Hippocampal formation (tissue), 2 donors: ENCODE measurements at regions not wholly inside any gene's neighbourhood (a gene's known extent, or its start where the extent isn't known, plus 50 kb on each side); places are given as distances from the start of the nearest gene placed in this dataset.
A peak's percentile ranks its signal among the peaks of the same experiment; 100 is the strongest.

Experiments
- DNase-seq, 2 donors: peaks; one replicate each; lab custom pipeline; 2025; lab: John Stamatoyannopoulos, UW

- DNase-seq = peak in 1 of 2 donors; percentile 31
Observed at GRCh38 chr7:95718577-95719410, 53.6 kb upstream of the DYNC1I1 start.

GRCh38 chr7:95716357-95717122 is 55.8 kb upstream of the DYNC1I1 start:
- DNase-seq = no peak

GRCh38 chr7:95715274-95715673 is 57.1 kb upstream of the DYNC1I1 start:
- DNase-seq = no peak

GRCh38 chr7:95710711-95711110 is 61.6 kb upstream of the DYNC1I1 start:
- DNase-seq = no peak

GRCh38 chr7:95700917-95701316 is 71.4 kb upstream of the DYNC1I1 start:
- DNase-seq = no peak

GRCh38 chr7:95694334-95694733 is 78.0 kb upstream of the DYNC1I1 start:
- DNase-seq = no peak

- DNase-seq = no peak
Observed at GRCh38 chr7:95693551-95694333, 78.6 kb upstream of the DYNC1I1 start.

GRCh38 chr7:95691464-95691863 is 80.9 kb upstream of the DYNC1I1 start:
- DNase-seq = no peak

GRCh38 chr7:95690367-95690947 is 81.9 kb upstream of the DYNC1I1 start:
- peak; percentile 18 to 60 for DNase-seq

GRCh38 chr7:95688931-95689495 is 83.3 kb upstream of the DYNC1I1 start:
- no peak for DNase-seq

- DNase-seq = peak; percentile 21 to 49
Observed at GRCh38 chr7:95687759-95688343, 84.5 kb upstream of the DYNC1I1 start.

- peak; percentile 54 to 68 for DNase-seq
Observed at GRCh38 chr7:95686109-95686508, 86.2 kb upstream of the DYNC1I1 start.

GRCh38 chr7:95684505-95684904 is 87.8 kb upstream of the DYNC1I1 start:
- DNase-seq = no peak

GRCh38 chr7:95684037-95684436 is 87.7 kb upstream of the PDK4 start:
- peak in 1 of 2 donors; percentile 84 for DNase-seq

GRCh38 chr7:95682913-95683312 is 86.6 kb upstream of the PDK4 start:
- DNase-seq = no peak

- no peak for DNase-seq
Observed at GRCh38 chr7:95676691-95677090, 80.4 kb upstream of the PDK4 start.

- no peak for DNase-seq
Observed at GRCh38 chr7:95675632-95676031, 79.3 kb upstream of the PDK4 start.

GRCh38 chr7:95675016-95675415 is 78.7 kb upstream of the PDK4 start:
- DNase-seq = no peak

GRCh38 chr7:95674101-95674500 is 77.8 kb upstream of the PDK4 start:
- DNase-seq = no peak

- no peak for DNase-seq
Observed at GRCh38 chr7:95672434-95672833, 76.1 kb upstream of the PDK4 start.

GRCh38 chr7:95669513-95669912 is 73.2 kb upstream of the PDK4 start:
- DNase-seq = no peak
